Activated CD8-positive, alpha-beta memory T cell treated with anti-CD3 and anti-CD28 coated beads for 36 hours (primary cell): ENCODE measurements at regions not wholly inside any gene's neighbourhood (a gene's known extent, or its start where the extent isn't known, plus 50 kb on each side); places are given as distances from the start of the nearest gene placed in this dataset.

Experiments
- CTCF ChIA-PET: fragments of 350-600 bp; sonication (Branson Sonifier 250); formaldehyde crosslinking; loops from one replicate; lab custom pipeline; 2021; ENCODE audit warnings: antibody characterized with exemption; lab: Charles Lee
- POLR2A ChIA-PET: fragments of 350-600 bp; sonication (Branson Sonifier 250); formaldehyde crosslinking; loops from one replicate; lab custom pipeline; 2021; ENCODE audit warnings: antibody characterized with exemption; lab: Charles Lee

- ChIA-PET CTCF (no interaction called here), POLR2A (no interaction called here)
These were observed 201.0 kb upstream of the STXBP5 start for GRCh38 chr6:147003186-147003585.

DNA sequence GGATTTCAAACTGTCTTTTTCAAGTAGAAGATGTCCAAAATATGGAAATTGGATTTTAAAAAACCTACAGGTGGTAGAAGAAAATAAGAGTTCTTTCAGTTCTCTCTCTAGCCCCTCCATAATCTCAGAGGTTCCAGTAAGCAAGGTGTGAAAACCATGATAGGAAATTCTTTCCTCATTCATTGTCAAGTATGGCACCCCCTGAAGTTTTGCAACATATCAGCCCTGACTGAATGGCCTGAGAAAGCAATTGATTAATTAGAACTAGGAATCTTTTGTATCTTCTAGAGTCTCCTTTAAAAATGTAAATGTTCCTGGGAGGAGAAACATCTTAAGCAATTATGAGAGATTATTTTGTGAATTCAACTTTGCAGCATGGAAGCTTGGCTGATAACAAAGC, 198.7 kb upstream of the STXBP5 start:
- POLR2A ChIA-PET = no interaction called here
- CTCF ChIA-PET = no interaction called here

DNA sequence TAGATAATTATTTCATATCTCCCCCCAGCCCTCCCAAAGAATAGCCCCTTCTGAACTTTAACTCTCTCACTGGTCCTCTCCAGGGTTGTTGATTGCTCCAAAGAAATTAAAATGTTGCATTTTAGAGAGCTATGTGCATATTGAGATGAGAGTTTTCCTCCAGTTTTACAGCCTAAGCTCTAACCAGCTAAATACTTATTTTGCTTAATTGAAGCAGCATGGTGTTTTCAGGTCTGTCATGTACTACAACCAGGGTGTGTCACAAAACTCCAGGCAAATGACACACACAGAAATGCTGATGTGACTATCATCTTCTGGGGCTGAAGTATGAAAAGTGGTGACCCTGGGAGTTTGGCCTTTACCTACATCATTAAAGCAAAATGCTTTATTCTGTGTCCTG, 196.8 kb upstream of the STXBP5 start:
- CTCF ChIA-PET = no interaction called here
- POLR2A ChIA-PET = no interaction called here

- CTCF ChIA-PET = no interaction called here
These were observed 194.9 kb upstream of the STXBP5 start for GRCh38 chr6:147009358-147009757.

GRCh38 chr6:147015674-147016073, 188.5 kb upstream of the STXBP5 start:
- CTCF ChIA-PET = no interaction called here
- POLR2A ChIA-PET = no interaction called here

More at GRCh38 chr6:147009358-147009757, 194.9 kb upstream of the STXBP5 start:
- POLR2A ChIA-PET = interaction anchor here (0.6 kb wide), 1 partner anchor 9 kb away, joined by 3 read pairs; no protein-coding TSS in a partner anchor

- POLR2A ChIA-PET = no interaction called here
- CTCF ChIA-PET = no interaction called here
These were observed 187.8 kb upstream of the STXBP5 start for GRCh38 chr6:147016440-147016839.

DNA sequence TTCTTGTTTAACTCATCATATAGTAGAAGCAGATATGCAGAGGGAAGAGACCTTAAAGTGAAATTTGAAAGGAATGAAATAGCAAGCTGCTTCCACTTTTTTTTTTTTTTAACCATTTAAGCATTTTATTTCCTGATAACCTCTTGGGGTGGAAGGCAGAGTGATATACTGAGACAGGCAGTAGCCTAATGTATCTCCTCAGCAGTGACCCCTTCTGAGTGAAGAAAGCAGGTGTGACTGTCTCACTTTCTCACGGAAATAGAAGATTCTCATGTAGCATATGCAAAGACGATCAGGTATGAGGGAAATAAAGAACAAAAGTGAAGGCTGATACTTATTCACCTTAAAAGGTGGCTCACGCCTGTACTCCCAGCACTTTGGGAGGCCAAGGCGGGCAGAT, 187.1 kb upstream of the STXBP5 start:
- ChIA-PET CTCF (no interaction called here), POLR2A (no interaction called here)

- ChIA-PET POLR2A (interaction anchor here (0.6 kb wide), 1 partner anchor 10 kb away, joined by 3 read pairs; no protein-coding TSS in a partner anchor), CTCF (no interaction called here)
These were observed 185.2 kb upstream of the STXBP5 start for GRCh38 chr6:147019001-147019400.

- POLR2A ChIA-PET = no interaction called here
- CTCF ChIA-PET = no interaction called here
These were observed 182.2 kb upstream of the STXBP5 start for GRCh38 chr6:147022041-147022440.

GRCh38 chr6:147023148-147023547, 181.1 kb upstream of the STXBP5 start:
- CTCF ChIA-PET = no interaction called here
- POLR2A ChIA-PET = no interaction called here

- ChIA-PET POLR2A (no interaction called here), CTCF (no interaction called here)
These were observed 180.6 kb upstream of the STXBP5 start for GRCh38 chr6:147023581-147023980.

DNA sequence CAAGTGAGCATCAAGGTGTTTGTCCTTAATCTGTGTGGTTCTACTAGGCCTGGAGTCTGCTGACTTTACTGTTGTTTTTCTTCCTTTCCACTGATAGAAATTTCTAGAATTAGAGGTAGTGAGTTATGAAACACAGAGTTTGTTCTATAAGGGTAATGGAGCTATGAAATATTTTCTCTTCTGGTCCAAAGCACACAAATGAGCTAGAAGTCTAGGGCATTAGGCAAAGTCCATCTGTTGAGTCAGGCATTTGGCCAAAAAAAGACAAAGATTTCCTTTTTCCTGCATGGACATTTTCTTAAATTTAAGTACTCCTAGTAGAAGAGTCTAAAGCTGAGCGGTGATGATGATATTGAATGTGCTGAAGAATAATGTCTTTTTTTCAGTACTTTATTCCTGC, 174.3 kb upstream of the STXBP5 start:
- ChIA-PET POLR2A (no interaction called here), CTCF (no interaction called here)

- POLR2A ChIA-PET = no interaction called here
- CTCF ChIA-PET = no interaction called here
These were observed 170.9 kb upstream of the STXBP5 start for GRCh38 chr6:147033267-147033666.

DNA sequence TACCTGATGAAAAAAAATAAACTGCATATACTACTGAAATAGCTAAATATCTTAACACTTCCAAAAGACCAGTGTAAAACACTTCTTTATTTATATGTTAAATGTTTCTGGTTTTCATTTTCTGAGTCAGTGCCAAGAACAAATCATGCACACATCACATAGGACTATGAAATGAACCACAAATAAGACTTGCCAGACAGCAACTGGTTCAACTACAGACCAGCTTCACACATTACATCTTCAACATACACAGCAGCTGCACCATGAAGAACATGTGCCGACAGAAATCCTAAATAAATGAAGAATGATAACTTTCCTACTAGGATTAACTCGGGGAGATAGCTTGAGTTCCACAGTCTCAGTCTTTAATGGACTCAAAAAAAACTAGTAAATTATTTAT, 168.3 kb upstream of the STXBP5 start:
- ChIA-PET CTCF (no interaction called here), POLR2A (no interaction called here)

GRCh38 chr6:147037881-147038280, 166.3 kb upstream of the STXBP5 start:
- ChIA-PET POLR2A (no interaction called here), CTCF (no interaction called here)

GRCh38 chr6:147040121-147040910, 163.9 kb upstream of the STXBP5 start:
- POLR2A ChIA-PET = no interaction called here
- CTCF ChIA-PET = no interaction called here

DNA sequence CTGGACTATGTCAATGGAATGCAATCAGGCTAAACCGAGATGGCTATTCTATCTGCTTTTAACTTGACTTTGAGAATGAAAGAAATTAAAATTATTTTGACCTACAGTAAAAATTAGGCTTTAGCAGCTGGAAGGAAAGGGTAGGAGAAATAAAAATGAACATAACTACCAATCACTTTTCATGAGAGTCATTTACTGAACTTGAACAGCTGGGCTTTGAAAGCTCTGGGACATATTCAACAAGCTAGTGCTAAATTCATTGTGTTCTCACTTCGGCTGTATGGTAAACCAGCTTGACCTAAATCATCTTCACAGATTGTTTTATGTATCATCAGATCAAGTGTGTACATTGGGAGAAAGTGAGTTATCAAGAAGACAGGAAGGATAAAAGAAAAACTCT, 161.5 kb upstream of the STXBP5 start:
- POLR2A ChIA-PET = no interaction called here
- CTCF ChIA-PET = no interaction called here

- CTCF ChIA-PET = no interaction called here
- POLR2A ChIA-PET = no interaction called here
These were observed 160.2 kb upstream of the STXBP5 start for GRCh38 chr6:147043994-147044477.

GRCh38 chr6:147046141-147046877, 157.9 kb upstream of the STXBP5 start:
- CTCF ChIA-PET = no interaction called here
- POLR2A ChIA-PET = no interaction called here

GRCh38 chr6:147048930-147049329, 155.3 kb upstream of the STXBP5 start:
- POLR2A ChIA-PET = no interaction called here
- CTCF ChIA-PET = no interaction called here
